Left renal pelvis (tissue), 4 donors: ENCODE measurements at regions not wholly inside any gene's neighbourhood (a gene's known extent, or its start where the extent isn't known, plus 50 kb on each side); places are given as distances from the start of the nearest gene placed in this dataset.

Source experiments
- DNase-seq, 4 donors: peaks; one replicate each; pipeline ENCODE4 v3.0.0-alpha.2; 2013; ENCODE audit warnings: low read depth in 4 of 4, low spot score in 3 of 4

- DNase-seq, result no peak
Observed at GRCh38 chr2:8006626-8007025, 675.2 kb upstream of the ID2 start.

GRCh38 chr2:8009010-8009597 lies 672.8 kb upstream of the ID2 start:
- no peak for DNase-seq

GRCh38 chr2:8015848-8016600 lies 665.8 kb upstream of the ID2 start:
- DNase-seq, result no peak

- no peak for DNase-seq
Observed at GRCh38 chr2:8016688-8017087, 665.2 kb upstream of the ID2 start.

DNA sequence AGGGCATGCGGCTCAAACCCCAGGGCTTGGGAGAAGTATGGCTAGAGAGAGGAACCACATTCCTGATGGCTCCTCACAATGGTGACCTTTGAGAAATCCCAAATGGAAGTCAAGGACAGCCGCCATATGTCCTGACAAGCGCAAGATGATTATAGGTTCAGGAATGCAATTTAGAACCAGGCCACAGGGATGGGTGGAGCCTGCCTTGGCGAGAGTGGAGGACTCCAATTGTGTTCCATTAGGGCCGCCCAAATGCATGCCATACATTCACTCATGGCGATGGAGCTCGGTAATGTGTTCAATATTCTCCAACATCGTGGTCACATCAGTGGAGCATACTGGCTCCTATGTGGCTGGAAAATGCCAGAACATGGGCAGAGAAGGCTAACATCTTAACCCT lies 662.9 kb upstream of the ID2 start:
- DNase-seq, result no peak

- no peak for DNase-seq
Observed at GRCh38 chr2:8019934-8020333, 661.9 kb upstream of the ID2 start.

GRCh38 chr2:8021921-8022320 lies 659.9 kb upstream of the ID2 start:
- no peak for DNase-seq

DNA sequence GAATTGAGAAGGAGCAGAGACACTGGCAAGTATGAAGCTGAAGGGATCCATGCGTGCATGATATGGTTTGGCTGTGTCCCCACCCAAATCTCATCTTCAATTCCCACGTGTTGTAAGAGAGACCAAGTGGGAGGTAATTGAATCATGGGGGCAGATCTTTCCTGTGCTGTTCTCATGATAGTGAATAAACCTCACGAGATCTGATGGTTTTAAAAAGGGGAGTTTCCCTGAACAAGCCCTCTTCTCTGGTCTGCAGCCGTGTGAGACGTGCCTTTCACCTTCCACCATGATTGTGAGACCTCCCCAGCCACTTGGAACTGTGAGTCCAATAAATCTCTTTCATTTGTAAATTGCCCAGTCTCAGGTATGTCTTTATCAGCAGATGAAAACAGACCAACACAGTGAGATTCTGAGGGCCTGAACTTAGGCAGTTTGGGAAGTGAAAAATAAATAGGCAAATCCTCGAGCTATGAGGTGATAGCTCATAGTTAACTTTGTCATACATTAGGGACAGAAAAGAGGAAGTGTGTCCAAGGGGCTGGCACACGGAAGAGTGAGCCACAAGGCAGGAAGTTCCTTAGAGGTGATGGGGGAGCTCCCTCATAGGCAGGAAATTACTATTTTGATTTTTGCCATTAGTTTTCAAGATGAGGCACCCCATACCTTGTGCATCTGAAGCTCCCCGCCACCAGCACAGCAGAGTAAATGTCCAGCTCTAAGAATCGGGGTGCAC lies 658.8 kb upstream of the ID2 start:
- no peak for DNase-seq

DNA sequence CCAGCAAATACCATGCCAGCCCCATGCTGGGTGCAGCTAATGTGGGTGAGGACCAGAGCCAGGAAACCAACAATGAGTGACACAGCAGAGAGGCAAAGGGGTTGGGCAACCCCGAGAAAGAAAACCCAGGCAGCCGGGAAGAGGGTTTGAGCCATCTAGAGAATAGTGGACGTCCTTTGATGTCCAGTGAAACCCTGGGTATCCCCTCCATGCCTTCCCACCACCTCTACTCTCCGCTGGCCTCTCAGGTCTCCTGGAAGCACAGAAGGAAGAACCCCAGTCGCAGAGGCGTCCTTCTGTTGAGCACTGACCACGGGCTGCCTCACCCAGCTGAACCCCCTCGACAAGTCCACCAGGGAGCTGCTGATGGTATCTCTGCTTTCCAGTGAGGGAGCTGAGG lies 657.4 kb upstream of the ID2 start:
- DNase-seq, result no peak

DNA sequence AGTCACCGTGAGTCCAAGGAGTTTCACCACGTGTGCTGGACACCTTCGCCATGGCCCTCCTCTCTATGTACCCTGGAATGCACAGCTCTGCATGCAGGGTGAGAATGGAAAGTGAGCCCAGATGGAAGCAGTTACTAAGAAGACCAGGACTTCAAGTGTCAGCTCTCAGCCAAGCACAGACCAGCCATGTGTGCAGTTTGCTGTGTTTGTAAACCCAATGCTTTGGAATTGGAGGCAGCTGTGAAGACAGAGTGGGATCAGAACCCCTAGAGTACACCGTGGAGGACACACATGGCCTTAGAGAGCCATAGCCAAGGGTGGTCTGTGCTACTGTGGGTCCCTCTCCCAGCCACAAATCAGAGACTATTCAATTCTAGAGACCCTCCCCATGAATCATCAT lies 655.5 kb upstream of the ID2 start:
- no peak for DNase-seq

DNA sequence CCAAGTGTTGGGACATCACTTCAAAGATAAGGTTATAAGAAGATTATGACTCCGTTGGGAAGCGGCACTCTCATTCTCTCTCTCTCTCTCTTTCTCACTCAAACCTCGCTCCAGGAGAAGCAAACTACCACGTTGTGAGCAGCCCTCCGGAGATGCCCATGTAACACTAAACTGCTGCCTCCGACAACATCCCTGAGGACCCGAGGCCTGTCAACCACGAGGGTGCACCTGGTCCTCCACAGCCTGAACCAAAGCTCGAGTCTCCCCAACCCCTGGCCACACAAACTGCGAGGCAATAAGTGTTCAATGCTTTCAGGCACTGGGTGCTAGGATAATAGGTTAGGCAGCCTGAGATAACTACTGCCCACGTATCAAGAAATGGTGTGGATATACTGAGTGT lies 654.5 kb upstream of the ID2 start:
- DNase-seq, result no peak

DNA sequence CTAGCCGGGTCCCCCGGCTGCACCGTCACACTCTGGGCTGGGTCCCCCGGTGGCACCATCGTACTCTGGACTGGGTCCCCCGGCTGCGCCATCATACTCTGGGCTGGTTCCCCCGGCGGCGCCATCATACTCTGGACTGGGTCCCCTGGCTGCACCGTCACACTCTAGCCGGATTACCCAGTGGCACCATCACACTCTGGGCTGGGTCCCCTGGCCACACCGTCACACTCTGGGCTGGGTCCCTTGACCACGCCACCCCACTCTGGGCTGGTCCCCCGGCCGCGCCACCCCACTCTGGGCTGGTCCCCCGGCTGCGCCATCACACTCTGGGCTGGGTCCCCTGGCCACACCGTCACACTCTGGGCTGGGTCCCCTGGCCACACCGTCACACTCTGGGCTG lies 653.8 kb upstream of the ID2 start:
- DNase-seq, result no peak

DNA sequence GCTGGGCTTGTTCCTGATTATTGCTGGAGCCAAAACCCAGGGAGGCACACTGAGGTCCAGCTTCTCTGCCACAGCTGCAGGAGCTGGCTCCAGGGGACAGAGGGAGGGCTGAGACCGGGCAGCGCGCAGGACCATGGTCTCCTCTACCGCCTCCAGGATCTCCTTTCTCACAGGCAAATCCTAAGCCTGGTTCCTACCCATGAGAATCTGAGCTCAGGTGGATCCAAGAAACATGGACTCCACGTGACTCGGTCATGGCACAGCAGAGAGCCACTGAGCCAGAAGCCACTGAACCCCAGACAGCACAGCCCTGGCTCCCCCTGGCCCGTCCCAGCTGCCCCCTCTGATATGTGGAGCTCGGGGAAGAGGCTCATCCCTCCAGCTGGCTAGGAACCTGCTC lies 653.4 kb upstream of the ID2 start:
- DNase-seq, result no peak

GRCh38 chr2:8028981-8029380 lies 652.9 kb upstream of the ID2 start:
- no peak for DNase-seq

- DNase-seq, result no peak
Observed at GRCh38 chr2:8030573-8031303, 651.1 kb upstream of the ID2 start.

DNA sequence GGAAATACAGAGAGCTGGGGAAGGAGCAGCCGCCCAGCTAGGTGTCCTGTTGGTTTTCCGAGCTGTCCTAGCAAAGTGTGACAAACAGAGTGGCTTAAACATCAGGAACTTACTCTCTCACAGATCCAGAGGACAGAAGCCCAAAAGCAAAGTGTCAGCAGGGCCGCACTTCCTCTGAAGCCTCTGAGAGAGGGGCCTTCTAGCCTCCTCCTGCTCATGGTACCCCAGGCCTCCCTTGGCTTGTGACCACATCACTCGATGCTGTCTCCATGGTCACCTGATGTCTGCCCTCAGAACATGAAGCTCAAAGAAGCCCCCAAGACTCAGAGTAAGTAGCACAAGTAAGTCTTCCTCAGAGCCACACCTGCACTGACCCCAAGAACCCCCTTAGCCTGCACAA lies 650.5 kb upstream of the ID2 start:
- DNase-seq, result no peak

DNA sequence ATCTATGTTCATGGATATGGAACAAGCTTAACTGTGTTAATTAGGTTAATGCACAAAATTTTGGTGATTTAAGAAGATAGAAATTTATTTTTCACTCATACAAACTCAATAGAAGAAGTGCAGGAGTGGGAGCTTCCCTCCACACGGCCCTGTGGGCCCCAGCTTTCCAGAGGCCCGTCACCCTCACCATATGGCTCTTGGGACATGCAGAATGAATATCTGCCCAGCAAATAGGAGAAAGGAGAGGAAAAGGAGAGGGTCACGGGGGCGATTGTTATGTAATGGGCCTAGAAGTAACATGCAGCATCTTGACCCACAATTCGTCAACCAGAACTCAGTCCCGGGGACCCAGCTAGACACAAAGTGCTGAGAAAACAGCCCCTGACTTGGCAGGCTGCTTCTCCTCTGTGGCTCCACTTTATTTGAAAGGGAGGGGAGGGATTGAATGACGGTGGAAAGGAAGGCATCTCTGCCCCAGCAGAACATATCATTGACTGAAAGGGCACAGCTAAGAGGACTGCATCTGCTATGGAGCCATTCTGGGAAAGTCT lies 648.2 kb upstream of the ID2 start:
- DNase-seq, result no peak

DNA sequence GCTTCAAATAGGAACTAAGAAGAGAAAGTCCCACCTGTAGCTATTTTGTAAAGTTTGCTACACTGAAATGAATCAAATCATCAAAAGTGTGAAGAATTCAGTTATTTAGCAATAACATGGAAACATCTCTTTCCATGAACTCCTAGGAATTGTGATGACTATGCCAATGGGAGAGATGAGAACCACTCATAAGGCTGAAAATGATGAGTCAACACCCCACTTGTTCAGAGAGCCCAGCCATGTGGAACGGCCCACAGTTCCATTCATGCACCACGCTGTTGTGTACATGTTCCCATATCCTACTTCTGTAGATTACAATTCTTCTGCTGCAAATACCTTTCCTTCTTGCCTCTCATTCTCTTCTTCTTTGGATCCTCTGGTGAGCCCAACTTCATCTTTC lies 645.5 kb upstream of the ID2 start:
- no peak for DNase-seq

DNA sequence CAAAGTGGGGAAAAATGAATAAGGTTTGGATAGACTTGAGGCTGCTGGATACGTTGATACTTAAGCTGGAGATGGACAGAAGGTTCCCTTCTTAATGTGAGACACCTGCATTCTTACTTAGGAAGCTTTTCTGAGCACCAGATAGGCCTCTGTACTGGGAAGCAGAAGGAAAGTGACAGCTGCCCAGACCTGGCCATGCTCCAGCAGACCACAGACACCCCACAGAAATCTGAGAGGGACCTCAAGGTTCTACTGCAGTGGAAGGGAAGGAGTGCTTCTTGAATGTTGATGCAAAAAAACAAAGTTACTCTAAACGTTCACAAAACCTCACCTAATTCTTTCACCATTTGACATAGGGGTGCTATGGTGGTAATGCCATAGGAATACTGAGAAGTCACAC lies 642.1 kb upstream of the ID2 start:
- DNase-seq, result no peak

DNA sequence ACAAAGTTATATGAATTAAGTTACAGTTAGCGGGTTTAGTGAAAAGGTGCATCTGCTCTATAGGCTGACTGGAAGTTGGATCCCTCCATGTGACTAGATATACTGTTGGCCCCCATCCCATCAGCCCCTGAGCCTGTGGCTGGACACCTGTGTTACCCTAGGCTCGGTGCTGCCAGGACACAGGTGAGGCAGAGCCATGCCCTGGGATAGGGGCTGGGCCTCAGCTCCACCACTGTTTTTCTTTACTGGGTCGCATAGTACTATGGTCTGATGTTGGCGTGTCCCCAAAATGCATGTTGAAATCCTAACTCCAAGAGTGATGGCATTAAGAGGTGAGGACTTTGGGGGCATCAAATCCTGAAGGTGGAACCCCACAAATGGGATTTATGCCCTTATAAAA lies 638.6 kb upstream of the ID2 start:
- DNase-seq, result no peak

DNA sequence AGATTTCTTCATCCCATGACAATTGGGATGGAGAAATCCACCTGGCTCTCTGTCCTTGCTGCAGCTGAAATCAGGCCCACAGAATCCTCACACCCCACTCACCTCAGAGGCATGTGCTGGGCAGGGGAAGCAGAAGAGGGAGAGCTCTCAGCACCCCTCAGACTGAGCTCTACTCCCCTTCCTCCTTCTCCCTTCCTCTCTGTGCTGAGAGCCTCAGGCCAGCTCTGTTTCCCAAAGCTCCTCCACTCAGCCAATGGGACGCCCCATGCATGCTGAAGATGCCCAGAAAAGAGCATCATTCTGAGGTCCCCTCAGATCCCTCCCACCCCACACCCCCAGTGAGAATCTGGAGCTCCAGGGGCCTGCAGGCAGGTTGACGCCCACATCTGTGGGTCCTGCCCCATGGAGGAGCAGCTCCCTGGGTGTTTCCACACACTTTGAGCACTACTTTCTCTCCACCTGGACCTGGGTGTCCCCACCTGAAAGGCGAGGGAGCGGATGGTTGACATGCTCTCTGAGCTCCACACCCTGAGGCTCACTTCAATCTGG lies 637.7 kb upstream of the ID2 start:
- DNase-seq, result no peak
